Upper lobe of left lung (tissue), 6 donors: ENCODE measurements at regions not wholly inside any gene's neighbourhood (a gene's known extent, or its start where the extent isn't known, plus 50 kb on each side); places are given as distances from the start of the nearest gene placed in this dataset.

Experiments used
- ATAC-seq, 2 donors: fragments of 200-7000 bp; cut with Tn5 transposase; one replicate each; pipeline ENCODE4 v1.9.1; 2022; ENCODE audit warnings: mild to moderate bottlenecking in 2 of 2, moderate library complexity in 2 of 2; ENCODE audit not compliant: low FRiP score in 2 of 2
- DNase-seq, 2 donors: peaks; one replicate each; pipeline ENCODE4 v3.0.0-alpha.2; 2019 to 2020
- H3K27ac ChIP-seq, 4 donors: fragments of 200-600 bp; sonication (generic); one replicate each; pipeline ENCODE4 v1.5.1; 2016 to 2019
- H3K27me3 ChIP-seq, 4 donors: fragments of 200-600 bp; sonication (generic); one replicate each; pipeline ENCODE4 v1.5.1; 2017 to 2019
- H3K36me3 ChIP-seq, 4 donors: fragments of 200-600 bp; sonication (generic); one replicate each; pipeline ENCODE4 v1.5.1; 2016 to 2019
- H3K4me1 ChIP-seq, 4 donors: fragments of 200-600 bp; sonication (generic); one replicate each; pipeline ENCODE4 v1.5.1; 2018 to 2019
- H3K4me3 ChIP-seq, 4 donors: fragments of 200-600 bp; sonication (generic); one replicate each; pipeline ENCODE4 v1.5.1; 2017 to 2019; ENCODE audit warnings: mild to moderate bottlenecking in 2 of 4, moderate library complexity in 1 of 4
- H3K9me3 ChIP-seq, 4 donors: fragments of 200-600 bp; sonication (generic); one replicate each; pipeline ENCODE4 v1.5.1; 2018 to 2019
- EP300 ChIP-seq, 4 donors: sonication (generic); formaldehyde crosslinking; IDR thresholded peaks; one replicate each; pipeline ENCODE4 v1.5.1; 2017; ENCODE audit warnings: antibody characterized with exemption in 4 of 4, control low read depth in 2 of 4
- POLR2A ChIP-seq, 4 donors: fragments of 450-650 bp; IDR thresholded peaks; one replicate each; pipeline ENCODE4 v1.5.1; 2016 to 2017; ENCODE audit warnings: antibody characterized with exemption in 4 of 4, mild to moderate bottlenecking in 2 of 4
- POLR2AphosphoS5 ChIP-seq, 2 donors: sonication (generic); formaldehyde crosslinking; IDR thresholded peaks; one replicate each; pipeline ENCODE4 v1.5.1; 2017; ENCODE audit warnings: antibody characterized with exemption in 2 of 2
- WGBS, 2 donors: methylation state at CpG; one replicate each; pipeline ENCODE4 v1.1.5; 2017 to 2018; 5-methylcytosine and 5-hydroxymethylcytosine counted together
- TF ChIP-seq, protein P1 (sequence below), 6 experiments: fragments of 450-650 bp in 4 of 6; fragments of 200-600 bp in 2 of 6; sonication (generic) in 2 of 6; IDR thresholded peaks; one replicate each; pipeline ENCODE4 v1.5.1; 2016 to 2019; ENCODE audit warnings: antibody characterized with exemption in 6 of 6
- donor health status: DM: no; HTN: no; CAD: no; lungs with moderate emphysema.
- donor health status: DM: no; HTN: yes; CAD: no; lungs with severe emphysema.

DNA sequence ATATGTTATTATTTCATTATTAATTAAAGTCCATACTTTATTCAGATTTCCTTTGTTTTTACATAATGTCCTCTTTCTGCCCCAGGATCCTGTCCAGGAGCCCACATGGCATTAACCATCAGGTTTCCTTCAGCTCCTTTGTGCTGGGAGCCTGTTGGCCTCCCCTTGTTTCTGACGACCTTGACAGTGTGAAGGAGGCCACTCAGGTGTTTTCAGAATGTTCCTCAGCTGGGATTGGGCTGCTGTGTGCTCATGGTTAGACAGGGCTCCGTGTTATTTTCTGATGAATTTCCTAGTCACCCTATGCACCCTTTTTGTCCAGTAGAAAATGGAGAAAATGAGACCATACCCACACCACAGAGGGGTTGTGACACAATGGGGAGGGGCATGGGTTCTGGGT, 281.0 kb upstream of the FOXF1 start:
- WGBS, 2 donors: 51 to 56% methylated on average over 2 of the region's 2 CpGs
- no peak overlapping the region for H3K27ac ChIP-seq
- H3K9me3 ChIP-seq: no peaks in the 10 kb centered on the region
- H3K27me3 ChIP-seq: no peaks in the 10 kb centered on the region
- DNase-seq (peak in 1 of 2 donors; percentile 4), ATAC-seq (no peak)
- no peaks in the 10 kb centered on the region for H3K36me3 ChIP-seq
- H3K4me3 ChIP-seq: no peak overlapping the region
- no peak for TF ChIP-seq POLR2AphosphoS5 (IDR thresholded peaks at IDR 0.05)
- TF ChIP-seq EP300 (IDR thresholded peaks at IDR 0.05): no peak
- TF ChIP-seq POLR2A (IDR thresholded peaks at IDR 0.05): no peak
- TF ChIP-seq, protein P1, sequence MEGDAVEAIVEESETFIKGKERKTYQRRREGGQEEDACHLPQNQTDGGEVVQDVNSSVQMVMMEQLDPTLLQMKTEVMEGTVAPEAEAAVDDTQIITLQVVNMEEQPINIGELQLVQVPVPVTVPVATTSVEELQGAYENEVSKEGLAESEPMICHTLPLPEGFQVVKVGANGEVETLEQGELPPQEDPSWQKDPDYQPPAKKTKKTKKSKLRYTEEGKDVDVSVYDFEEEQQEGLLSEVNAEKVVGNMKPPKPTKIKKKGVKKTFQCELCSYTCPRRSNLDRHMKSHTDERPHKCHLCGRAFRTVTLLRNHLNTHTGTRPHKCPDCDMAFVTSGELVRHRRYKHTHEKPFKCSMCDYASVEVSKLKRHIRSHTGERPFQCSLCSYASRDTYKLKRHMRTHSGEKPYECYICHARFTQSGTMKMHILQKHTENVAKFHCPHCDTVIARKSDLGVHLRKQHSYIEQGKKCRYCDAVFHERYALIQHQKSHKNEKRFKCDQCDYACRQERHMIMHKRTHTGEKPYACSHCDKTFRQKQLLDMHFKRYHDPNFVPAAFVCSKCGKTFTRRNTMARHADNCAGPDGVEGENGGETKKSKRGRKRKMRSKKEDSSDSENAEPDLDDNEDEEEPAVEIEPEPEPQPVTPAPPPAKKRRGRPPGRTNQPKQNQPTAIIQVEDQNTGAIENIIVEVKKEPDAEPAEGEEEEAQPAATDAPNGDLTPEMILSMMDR (IDR thresholded peaks at IDR 0.05): no peak
- no peaks in the 10 kb centered on the region for H3K4me1 ChIP-seq

DNA sequence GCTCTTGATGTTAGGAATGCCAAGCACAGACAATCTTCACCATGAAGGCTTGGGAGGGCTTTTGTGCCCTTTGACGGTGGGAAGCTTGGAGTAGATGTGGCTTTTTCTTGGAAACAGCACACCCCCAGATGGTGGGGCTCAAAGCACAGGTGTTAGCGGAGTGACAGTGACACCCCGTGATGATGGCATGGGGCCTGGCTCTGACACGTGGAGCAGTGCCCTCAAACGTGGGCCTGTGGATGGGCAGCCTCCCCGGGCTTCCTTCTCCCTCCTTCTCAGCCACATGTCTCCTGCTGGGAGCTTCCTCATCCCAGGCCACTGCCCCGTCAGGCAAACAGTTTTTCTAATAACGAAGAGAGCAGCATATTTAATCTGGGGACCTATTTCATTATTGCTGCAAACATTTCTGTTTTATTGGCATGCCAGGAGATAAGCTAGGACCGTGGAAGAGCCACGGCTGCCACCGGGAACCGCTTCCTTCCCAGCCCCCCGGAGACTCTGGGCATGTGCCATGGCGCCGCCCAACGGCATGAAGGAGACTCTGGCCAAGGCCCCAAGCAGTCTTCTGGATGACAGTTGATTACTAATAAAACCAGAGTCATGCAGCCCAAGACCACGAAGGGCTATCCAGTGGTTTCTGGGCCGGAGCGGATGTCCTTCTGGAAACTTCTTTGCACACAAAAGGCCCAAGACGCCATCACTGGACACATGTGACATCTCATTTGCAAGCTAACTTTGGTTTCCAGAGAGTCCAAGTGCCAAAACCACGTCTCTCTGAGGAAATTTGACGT, 280.3 kb upstream of the FOXF1 start:
- no peaks in the 10 kb centered on the region for H3K4me1 ChIP-seq
- DNase-seq (peak; percentile 14 to 50), ATAC-seq (no peak)
- 86 to 88% methylated on average over 17 to 22 of the region's 22 CpGs for WGBS, 2 donors
- TF ChIP-seq, protein P1 (IDR thresholded peaks at IDR 0.05): no peak
- no peak for TF ChIP-seq POLR2AphosphoS5 (IDR thresholded peaks at IDR 0.05)
- H3K27me3 ChIP-seq: no peaks in the 10 kb centered on the region
- no peaks in the 10 kb centered on the region for H3K9me3 ChIP-seq
- H3K27ac ChIP-seq: no peak overlapping the region
- no peaks in the 10 kb centered on the region for H3K36me3 ChIP-seq
- no peak overlapping the region for H3K4me3 ChIP-seq

DNA sequence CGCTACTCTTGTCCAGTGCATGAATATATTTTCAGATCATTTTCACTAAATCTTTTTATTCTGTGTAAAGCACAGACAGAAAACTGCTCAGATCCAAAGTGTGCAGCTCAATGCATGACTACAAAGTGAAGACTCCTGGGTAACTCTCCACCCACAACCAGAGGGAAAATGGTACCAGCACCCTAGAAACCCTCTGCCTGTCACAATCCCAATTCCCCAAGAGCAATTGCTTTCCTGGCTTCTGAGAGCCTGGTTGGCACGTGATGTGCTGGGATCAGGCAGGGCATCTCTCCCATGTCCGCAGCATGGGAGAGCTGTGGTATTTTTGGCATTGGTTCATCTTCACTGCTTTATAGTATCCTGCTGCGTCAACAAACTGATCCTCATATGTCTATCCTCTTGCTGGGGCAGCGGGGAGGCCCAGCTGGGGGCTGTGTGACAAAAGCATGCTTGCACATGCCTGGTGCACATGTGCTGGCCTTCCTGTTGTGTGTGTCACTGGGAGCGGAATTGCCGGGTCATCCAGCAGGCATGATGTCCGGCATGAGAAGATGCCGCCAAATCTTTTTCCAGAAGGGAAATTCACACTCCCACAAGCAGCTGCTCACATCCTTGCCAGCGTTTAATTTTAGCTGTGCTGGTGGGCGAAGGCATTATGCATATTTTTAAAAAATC, 278.9 kb upstream of the FOXF1 start:
- Histone ChIP-seq H3K4me1 (no peaks in the 10 kb centered on the region), H3K27ac (no peak overlapping the region), H3K4me3 (no peak overlapping the region), H3K27me3 (no peaks in the 10 kb centered on the region), H3K36me3 (no peaks in the 10 kb centered on the region), H3K9me3 (no peaks in the 10 kb centered on the region)
- TF ChIP-seq POLR2AphosphoS5 (IDR thresholded peaks at IDR 0.05): no peak
- TF ChIP-seq, protein P1 (IDR thresholded peaks at IDR 0.05): no peak
- no peak for TF ChIP-seq EP300 (IDR thresholded peaks at IDR 0.05)
- TF ChIP-seq POLR2A (IDR thresholded peaks at IDR 0.05): no peak
- DNase-seq: peak in 1 of 2 donors; percentile 10
- ATAC-seq: no peak
- 74 to 79% methylated on average over 10 to 11 of the region's 11 CpGs for WGBS, 2 donors

DNA sequence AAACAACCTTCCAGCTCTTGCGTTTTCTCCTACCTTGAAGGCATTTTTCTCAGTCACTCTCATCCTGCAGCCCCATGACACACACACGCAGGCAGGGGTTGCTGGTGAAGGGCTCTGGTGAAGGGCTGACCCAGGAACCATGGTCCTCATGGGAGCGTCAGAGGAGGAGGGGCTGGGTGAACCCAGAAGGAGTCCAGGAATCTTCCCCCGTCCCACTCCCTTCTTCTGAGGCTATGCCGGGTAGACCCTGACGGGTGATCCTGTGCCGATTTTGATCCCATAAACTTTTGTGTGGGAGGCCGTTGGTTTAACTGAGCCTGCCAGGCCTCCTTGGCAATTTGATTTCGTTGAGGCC, 278.4 kb upstream of the FOXF1 start:
- no peaks in the 10 kb centered on the region for H3K4me1 ChIP-seq
- DNase-seq (peak in 1 of 2 donors; percentile 3), ATAC-seq (peak in 1 of 2 donors; percentile 26)
- no peak overlapping the region for H3K4me3 ChIP-seq
- H3K9me3 ChIP-seq: no peaks in the 10 kb centered on the region
- WGBS, 2 donors: 80 to 81% methylated on average over 8 of the region's 9 CpGs
- H3K27me3 ChIP-seq: no peaks in the 10 kb centered on the region
- no peaks in the 10 kb centered on the region for H3K36me3 ChIP-seq
- H3K27ac ChIP-seq: no peak overlapping the region
- no peak for TF ChIP-seq EP300 (IDR thresholded peaks at IDR 0.05)
- TF ChIP-seq, protein P1 (IDR thresholded peaks at IDR 0.05): no peak
- TF ChIP-seq POLR2A (IDR thresholded peaks at IDR 0.05): no peak
- no peak for TF ChIP-seq POLR2AphosphoS5 (IDR thresholded peaks at IDR 0.05)
